SU-DHL-6 (cell line): ENCODE measurements at regions not wholly inside any gene's neighbourhood (a gene's known extent, or its start where the extent isn't known, plus 50 kb on each side); places are given as distances from the start of the nearest gene placed in this dataset.
"Not testable (repeated sequence)": the region's sequence is repeated elsewhere in the genome, so short reads cannot be mapped to it uniquely, and the experiment has no call there.

Experiments used
- H2AFZ ChIP-seq: fragments of 200-600 bp; sonication (generic); 2 replicates; pipeline ENCODE4 v1.6.1; 2014; ENCODE audit warnings: low read depth, mild to moderate bottlenecking, moderate library complexity, mixed read lengths, antibody characterized with exemption, low read length; ENCODE audit not compliant: severe bottlenecking
- H3F3A ChIP-seq: fragments of 200-600 bp; shearing (Covaris generic); 2 replicates; pipeline ENCODE4 v1.6.0; 2016; ENCODE audit warnings: antibody characterized with exemption, mild to moderate bottlenecking; ENCODE audit not compliant: insufficient read depth
- H3K27ac ChIP-seq: fragments of 200-600 bp; sonication (generic); 2 replicates; pipeline ENCODE4 v1.5.1; 2016; ENCODE audit warnings: low read depth, mild to moderate bottlenecking, low read length, moderate library complexity, mixed read lengths
- H3K27me3 ChIP-seq: fragments of 200-600 bp; sonication (generic), shearing (Covaris generic); 2 replicates; pipeline ENCODE4 v1.6.0; 2014; ENCODE audit warnings: mild to moderate bottlenecking, low read length
- H3K36me3 ChIP-seq: fragments of 200-600 bp; sonication (generic); 2 replicates; pipeline ENCODE4 v1.6.1; 2014; ENCODE audit warnings: mild to moderate bottlenecking, low read length, mixed read lengths
- H3K4me2 ChIP-seq: fragments of 300-600, 200-600 bp; shearing (Covaris generic), sonication (generic); 2 replicates; pipeline ENCODE4 v1.6.0; 2014; ENCODE audit warnings: low read length, low read depth, mild to moderate bottlenecking; ENCODE audit not compliant: poor library complexity, severe bottlenecking
- H3K4me3 ChIP-seq: fragments of 200-600 bp; sonication (generic); 2 replicates; pipeline ENCODE4 v1.5.1; 2014; ENCODE audit warnings: antibody characterized with exemption, low read length, mild to moderate bottlenecking, mixed read lengths; ENCODE audit not compliant: insufficient read depth, poor library complexity, severe bottlenecking
- H3K79me2 ChIP-seq: fragments of 200-600 bp; sonication (generic); 2 replicates; pipeline ENCODE4 v1.6.1; 2014; ENCODE audit warnings: mild to moderate bottlenecking, low read length, moderate library complexity; ENCODE audit not compliant: insufficient read depth
- H3K9ac ChIP-seq: fragments of 200-600 bp; sonication (generic); 2 replicates; pipeline ENCODE4 v1.7.0; 2014; ENCODE audit warnings: mild to moderate bottlenecking, low read length
- H3K9me2 ChIP-seq: fragments of 200-600 bp; sonication (generic); replicated peaks from 2 replicates; pipeline ENCODE4 v1.6.1; 2014; ENCODE audit warnings: low read length; ENCODE audit not compliant: insufficient read depth
- H3K9me3 ChIP-seq: fragments of 200-600 bp; sonication (generic); 2 replicates; pipeline ENCODE4 v1.6.1; 2014; ENCODE audit warnings: low read length, mixed read lengths; ENCODE audit not compliant: insufficient read depth
- H4K20me1 ChIP-seq: fragments of 200-600 bp; sonication (generic); 2 replicates; pipeline ENCODE4 v1.6.1; 2014; ENCODE audit warnings: low read depth, mild to moderate bottlenecking, antibody characterized with exemption, low read length, moderate library complexity, mixed read lengths
- CTCF ChIP-seq: fragments of 200-600 bp; sonication (generic); IDR thresholded peaks from one replicate; pipeline ENCODE4 v1.5.1; 2017; ENCODE audit warnings: antibody characterized with exemption, mild to moderate bottlenecking, low read length, moderate library complexity; ENCODE audit not compliant: insufficient read depth, poor library complexity, severe bottlenecking
- EZH2phosphoT487 ChIP-seq: fragments of 200-600 bp; sonication (generic), shearing (Covaris generic); conservative IDR thresholded peaks from 2 replicates; pipeline ENCODE4 v1.6.1; 2018; ENCODE audit warnings: mild to moderate bottlenecking, antibody characterized with exemption, low read length, moderate library complexity, mixed read lengths

DNA sequence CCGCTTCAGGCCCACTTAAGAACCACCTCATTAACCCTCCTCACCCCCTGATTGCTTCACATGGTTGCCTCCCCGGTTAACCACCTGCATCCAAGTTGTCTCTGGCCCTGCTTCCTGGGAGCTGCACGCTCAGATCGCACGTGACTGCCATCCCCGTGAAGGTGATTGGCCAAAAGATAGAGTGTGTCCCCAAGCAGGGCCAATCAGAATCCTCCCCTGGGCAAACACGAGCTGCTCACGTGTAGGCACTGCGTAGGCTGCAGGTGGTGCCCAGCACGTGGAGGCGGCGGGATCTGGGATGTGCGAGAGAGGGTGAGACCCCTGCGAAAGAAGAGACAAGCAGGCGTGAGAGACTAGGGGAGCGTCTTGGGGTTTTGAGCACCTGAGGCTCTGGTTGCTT, 111.8 kb upstream of the CRHR1 start:
- H3K9me3 ChIP-seq: no peaks in the 10 kb centered on the region

DNA sequence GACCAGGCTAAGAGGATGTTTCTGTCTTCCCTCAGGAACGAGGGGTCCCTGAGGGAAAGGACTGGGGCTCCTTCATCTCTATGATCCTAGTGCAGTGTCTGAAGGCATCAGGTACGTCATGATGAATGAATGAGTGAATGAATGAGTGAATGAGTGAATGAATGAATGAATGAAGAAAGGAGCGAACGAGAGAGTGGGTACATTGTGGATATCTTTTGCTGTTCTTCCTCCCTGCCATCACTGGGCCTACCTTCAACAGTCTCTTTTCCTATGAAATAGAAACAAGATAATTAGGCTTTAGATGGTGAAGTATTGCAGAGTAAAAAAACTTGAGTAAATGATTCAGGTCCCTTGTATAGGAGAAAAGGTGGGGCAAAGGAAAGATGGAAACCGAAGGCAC, 111.3 kb upstream of the CRHR1 start:
- H3K27me3 ChIP-seq: no peaks in the 10 kb centered on the region
- no peak overlapping the region for H3K27ac ChIP-seq
- no peak overlapping the region for H2AFZ ChIP-seq
- H4K20me1 ChIP-seq: no peaks in the 10 kb centered on the region
- TF ChIP-seq CTCF: no peak
- TF ChIP-seq EZH2phosphoT487: no peak
- H3K9me2 ChIP-seq: no peaks in the 10 kb centered on the region
- H3K36me3 ChIP-seq: no peaks in the 10 kb centered on the region
- no peak overlapping the region for H3K9ac ChIP-seq
- no peaks in the 10 kb centered on the region for H3K79me2 ChIP-seq
- H3F3A ChIP-seq: no peaks in the 10 kb centered on the region
- H3K9me3 ChIP-seq: no peaks in the 10 kb centered on the region
- no peak overlapping the region for H3K4me2 ChIP-seq
- H3K4me3 ChIP-seq: no peak overlapping the region

More for the DNA sequence above, 111.8 kb upstream of the CRHR1 start:
- Histone ChIP-seq H3K36me3 (no peaks in the 10 kb centered on the region), H3K27ac (no peak overlapping the region), H2AFZ (no peak overlapping the region), H3K27me3 (no peaks in the 10 kb centered on the region), H3K4me2 (no peak overlapping the region), H3K9ac (no peak overlapping the region), H3K9me2 (no peaks in the 10 kb centered on the region), H3K4me3 (no peak overlapping the region), H3K79me2 (no peaks in the 10 kb centered on the region), H3F3A (no peaks in the 10 kb centered on the region), H4K20me1 (no peaks in the 10 kb centered on the region)
- TF ChIP-seq CTCF (no peak), EZH2phosphoT487 (no peak)

DNA sequence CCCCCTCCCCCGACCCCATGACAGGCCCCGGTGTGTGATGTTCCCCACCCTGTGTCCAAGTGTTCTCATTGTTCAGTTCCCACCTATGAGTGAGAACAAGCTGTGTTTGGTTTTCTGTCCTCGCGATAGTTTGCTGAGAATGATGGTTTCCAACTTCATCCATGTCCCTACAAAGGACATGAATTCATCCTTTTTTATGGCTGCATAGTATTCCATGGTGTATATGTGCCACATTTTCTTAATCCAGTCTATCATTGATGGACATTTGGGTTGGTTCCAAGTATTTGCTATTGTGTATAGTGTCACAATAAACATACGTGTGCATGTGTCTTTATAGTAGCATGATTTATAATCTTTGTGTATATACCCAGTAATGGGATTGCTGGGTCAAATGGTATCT, 110.4 kb upstream of the CRHR1 start:
- H3K9ac ChIP-seq, H3K4me2 ChIP-seq, H3K4me3 ChIP-seq, H2AFZ ChIP-seq, H3K27ac ChIP-seq, H3K79me2 ChIP-seq, H3K9me2 ChIP-seq, H3K27me3 ChIP-seq, H4K20me1 ChIP-seq, H3K9me3 ChIP-seq, H3F3A ChIP-seq, H3K36me3 ChIP-seq: not testable (repeated sequence)

DNA sequence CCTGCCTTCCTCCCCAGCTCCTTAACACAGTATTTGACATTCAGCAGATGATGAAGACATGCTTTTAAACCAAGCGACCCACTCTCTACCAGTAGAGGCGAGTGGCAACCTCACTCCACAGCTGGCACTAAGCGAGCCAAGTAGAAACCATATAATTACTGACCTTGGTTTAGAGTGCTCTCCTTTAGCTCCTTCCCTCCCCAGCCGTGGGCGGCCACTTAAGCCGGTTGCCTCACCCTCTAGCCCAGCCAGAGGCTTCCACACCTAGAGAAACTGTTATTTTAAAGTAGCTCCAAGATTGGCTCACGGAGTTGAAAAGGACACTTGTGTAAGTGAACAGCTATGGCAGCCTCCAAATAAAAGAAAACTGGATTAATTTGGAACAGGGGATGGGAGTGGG, 109.1 kb upstream of the CRHR1 start:
- H3K79me2 ChIP-seq: no peaks in the 10 kb centered on the region
- H3K9me2 ChIP-seq: no peaks in the 10 kb centered on the region
- no peak overlapping the region for H3K4me2 ChIP-seq
- no peak overlapping the region for H2AFZ ChIP-seq
- H3K36me3 ChIP-seq: no peaks in the 10 kb centered on the region
- no peaks in the 10 kb centered on the region for H3F3A ChIP-seq
- no peaks in the 10 kb centered on the region for H4K20me1 ChIP-seq
- no peak for TF ChIP-seq CTCF
- TF ChIP-seq EZH2phosphoT487: no peak
- H3K9ac ChIP-seq: no peak overlapping the region
- H3K4me3 ChIP-seq: no peak overlapping the region
- H3K27ac ChIP-seq: no peak overlapping the region
- no peaks in the 10 kb centered on the region for H3K27me3 ChIP-seq
- no peaks in the 10 kb centered on the region for H3K9me3 ChIP-seq
